NCI-H187 (cell line): ENCODE measurements at regions not wholly inside any gene's neighbourhood (a gene's known extent, or its start where the extent isn't known, plus 50 kb on each side); places are given as distances from the start of the nearest gene placed in this dataset.

ENCODE experiments used
- DNase-seq, 2 experiments: peaks; one replicate each; lab custom pipeline; 2025; lab: John Stamatoyannopoulos, UW

DNA sequence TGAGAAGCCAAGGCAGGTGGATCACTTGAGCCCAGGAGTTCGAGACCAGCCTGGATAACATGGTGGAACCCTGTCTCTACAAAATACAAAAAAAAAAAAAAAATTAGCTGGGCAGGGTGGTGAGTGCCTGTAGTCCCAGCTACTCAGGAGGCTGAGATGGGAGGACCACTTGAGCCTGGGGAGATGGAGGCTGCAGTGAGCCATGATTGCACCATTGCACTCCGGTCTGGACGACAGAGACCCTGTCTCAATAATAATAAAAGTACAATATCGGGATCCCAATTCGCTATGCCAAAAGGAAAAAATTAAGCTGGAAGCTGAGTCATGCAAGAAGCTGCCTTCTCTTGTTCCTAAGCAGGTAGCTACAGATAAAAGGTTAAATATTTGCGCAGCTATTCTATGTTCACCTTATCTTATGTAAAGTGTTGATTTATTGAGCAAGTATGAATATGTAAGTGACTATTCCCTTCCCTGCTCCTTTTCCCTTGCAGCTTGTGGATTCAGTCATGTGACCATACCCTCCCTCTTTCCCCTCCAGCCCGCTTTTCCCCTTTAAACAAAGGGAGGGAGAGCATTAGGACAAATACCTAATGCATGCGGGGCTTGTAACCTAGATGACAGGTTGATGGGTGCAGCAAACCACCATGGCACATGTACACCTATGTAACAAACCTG, 112.0 kb downstream of the LITAF start:
- no peak for DNase-seq

DNA sequence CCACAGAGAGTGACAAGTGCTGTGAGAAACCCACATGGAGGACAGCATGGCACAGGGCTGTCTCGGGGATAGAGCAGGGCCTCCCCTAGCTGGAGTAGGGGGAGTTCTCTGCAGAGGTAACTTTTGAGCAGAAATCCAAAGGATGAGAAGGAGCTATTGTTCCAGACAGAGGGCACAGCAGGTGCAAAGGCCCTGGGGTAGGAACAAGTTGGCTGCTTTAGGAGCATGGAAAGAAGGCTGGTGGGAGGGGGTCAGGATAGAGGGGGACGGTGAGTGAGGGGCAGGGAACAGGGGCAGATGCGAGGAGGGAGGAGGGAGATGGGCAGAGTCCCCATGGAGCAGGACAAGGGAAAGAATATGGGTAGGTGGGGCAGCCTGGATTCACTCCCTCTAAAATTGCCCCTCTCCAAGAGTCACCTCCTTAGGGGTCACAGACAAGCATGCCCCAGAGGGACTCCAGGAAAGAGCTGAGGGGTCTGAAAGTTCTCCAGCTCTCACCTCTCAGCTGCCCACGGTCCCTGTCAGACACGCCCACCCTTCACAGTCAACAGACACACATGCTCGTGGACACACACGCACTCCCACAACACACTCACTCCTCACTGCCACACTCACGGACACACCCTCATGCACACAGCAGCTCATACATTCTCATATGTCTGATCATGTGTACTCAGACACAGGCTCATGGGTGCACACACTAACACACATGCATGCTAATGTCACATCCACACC, 110.7 kb downstream of the LITAF start:
- no peak for DNase-seq

DNA sequence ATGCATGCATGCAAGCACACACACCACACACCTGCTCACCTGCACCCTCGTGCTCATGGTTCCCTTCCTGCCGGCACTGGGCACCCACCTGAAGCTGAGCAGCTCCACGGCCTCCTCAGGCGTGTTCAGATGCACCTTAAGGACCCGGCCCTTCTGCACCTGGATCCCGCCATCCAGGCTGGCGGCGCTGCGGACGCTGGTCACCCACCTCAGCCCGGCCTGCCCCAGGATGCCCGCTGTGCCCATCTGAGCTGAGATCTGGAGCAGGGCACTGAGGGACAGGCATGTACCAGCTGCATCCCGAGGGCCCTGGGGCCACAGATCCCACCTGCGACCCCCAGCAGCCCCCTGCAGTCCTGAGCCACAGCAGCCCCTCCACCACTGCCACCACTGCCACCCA, 110.0 kb downstream of the LITAF start:
- DNase-seq = no peak

DNA sequence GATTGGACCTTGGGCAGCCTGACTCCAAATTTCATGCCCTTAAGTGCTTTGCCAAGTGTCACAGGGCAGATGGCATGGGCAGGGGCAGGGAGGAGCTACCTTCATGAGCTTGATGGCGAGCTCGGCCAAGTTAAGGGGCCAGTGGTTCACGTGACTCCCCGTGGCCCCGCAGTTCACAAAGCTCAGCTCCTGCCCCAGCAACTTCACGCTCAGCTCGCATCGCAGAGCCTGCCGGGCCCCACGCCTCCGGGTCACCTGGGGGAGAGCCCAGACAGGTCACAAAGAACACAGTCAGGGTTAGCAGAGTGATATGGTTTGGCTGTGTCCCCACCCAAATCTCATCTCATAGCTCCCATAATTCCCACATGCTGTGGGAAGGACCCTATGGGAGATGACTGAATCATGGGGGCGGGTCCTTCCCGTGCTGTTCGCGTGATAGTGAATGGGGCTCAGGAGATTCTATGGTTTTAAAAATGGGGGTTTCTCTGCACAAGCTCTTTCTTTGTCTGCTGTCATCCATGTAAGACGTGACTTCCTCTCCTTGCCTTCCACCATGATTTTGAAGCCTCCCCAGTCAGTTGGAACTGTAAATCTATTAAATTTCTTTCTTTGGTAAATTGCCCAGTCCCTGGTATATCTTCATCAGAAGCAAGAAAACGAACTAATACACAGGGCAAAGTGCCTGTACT, 108.1 kb downstream of the LITAF start:
- DNase-seq = no peak

DNA sequence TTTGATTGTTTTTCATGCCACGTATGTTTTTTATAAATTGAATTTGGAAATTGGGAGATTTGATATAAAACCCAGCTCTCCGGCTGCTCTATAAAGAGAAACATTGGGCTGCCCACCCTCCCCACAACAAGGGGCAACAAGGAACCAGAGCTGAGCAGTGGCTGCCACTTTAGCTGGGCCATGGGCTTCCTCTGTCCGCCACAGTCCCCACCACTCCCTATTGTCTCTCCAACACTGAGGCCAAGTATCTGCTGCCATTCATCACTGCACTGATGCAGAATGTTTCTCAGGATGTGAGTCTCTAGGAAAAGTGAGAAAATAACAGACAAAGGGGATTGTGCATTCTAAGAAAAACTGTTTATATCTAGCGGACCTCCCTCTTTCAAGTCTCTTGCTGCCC, 106.8 kb downstream of the LITAF start:
- no peak for DNase-seq

DNA sequence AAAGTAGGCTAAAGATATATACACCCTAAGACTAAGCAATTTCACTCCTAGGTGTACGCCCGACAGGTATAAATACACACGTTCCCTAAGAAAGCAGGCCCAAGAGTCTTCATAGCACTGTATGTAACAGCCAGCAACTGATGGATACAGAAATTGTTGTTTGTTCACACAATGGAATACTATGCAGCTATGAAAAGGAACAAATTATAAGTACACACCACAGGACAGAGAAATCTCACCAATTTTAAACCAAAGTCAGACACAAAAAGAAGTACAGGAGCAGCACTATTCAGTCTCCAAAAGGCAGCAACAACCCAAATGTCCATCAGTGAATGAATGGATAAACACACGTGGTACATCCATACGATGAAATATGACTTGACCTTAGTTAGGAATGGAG, 106.1 kb downstream of the LITAF start:
- no peak for DNase-seq

DNA sequence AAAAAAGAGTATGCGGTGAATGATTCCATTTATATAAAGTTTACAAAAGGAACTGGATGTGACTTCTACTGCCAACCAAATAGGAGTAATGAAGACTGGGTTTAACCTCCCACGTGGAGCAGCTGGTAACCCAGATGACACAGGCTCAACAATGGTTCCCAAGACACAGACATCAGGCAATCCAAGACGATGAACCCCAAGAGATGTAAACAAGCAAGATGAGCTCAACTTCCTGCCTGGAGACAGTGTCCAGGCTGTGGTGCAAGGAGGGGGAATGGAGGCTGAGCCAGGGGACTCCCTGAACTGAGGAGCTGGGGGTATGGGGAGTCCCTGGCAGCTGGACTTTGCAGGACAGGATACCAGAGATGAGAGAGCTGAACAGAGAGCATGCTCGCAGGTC, 104.7 kb downstream of the LITAF start:
- no peak for DNase-seq

DNA sequence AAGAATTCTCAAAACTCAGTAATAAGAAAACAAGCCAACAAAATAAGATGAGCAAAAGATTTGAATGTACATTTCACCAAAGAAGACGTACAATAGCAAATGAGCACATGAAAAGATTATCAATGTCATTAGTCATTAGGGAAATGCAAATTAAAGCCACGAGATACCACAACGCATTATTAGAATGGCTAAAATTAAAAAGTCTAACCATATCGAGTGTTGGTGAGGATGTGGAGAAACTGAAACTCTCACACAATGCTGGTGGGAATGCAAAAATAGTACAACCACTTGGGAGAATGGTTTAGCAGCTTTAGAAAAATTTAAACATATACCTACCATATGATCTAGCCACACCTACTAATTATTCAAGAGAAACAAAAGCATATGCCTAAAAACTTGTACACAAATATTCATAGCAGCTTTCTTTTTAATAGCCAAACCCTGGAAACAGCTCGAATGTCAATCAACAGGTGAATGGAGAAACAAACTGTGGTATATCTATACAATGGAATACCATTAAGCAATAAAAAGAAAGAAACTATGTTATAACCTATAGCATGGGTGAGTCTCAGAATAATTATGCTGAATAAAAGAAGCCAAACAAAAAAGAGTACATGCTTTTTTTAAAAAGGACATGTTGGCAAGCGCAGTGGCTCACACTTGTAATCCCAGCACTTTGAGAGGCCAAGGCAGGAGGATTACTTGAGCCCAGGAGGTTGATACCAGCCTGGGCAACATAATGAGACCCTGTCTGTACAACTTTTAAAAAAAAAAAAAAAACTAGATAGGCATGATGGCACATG, 103.6 kb downstream of the LITAF start:
- DNase-seq = no peak

DNA sequence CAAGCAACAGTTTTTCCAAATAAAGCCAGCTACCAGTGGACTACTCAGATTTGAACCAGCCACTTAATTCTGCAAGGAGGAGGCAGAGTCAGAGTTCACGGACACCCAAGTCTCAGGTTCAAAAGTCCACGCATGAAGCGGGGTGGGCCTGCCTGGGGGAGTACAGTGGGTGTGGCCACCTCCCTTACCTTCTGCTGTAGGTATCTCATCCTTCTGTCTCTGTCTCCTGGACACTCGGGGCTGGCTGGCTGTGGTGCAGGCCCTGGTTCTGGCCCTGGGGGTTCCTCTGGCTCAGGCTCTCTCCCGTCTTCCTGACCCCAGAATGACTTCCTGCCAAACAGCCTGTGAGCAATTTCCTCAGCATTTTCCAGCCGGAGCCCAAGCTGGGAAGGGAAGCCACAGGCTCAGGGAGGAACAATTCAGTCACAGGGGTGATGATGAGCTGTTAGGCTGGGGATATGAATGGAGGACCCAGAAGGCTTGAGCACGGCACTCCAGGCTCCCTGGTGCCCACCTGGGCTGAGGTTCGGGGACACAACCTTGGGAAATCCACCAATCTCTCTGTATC, 101.9 kb downstream of the LITAF start:
- DNase-seq = no peak

DNA sequence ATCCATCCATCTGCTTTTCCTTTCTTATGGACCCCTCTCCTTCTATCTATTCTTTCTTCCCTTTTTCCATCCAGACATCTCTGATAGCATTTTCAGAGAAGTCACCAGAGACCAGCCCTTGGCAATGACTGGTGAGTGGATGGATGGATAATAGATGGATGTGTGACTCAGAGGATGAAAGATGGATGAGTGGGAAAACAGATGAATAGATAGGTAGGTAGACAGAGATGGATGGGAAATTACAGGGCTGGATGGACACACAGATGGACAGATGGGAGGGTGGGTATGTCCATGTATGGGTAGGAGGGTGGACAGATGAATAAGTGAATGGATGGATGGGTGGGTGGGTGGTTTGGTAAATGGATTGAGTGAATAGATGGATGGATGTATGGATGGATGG, 101.0 kb downstream of the LITAF start:
- no peak for DNase-seq

DNA sequence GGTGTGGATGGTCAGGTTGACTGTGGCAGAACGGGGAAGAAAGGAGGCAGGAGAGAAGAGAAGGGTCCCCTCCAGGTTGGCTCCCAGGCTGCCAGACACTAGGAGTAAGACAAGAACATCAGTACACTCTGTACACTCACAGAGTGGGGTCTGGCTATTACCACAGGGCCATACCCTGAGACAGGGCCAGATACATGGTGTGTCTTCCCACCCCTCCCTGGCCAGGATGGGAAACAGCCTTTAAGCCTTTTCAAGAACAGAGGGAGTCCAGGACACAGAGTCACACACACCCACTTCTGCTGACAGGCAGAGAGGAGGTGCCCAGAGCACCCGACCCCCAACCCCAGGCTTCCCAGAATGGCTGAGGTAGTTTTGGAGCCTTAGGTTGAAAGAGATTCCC, 99.4 kb downstream of the LITAF start:
- DNase-seq = no peak

DNA sequence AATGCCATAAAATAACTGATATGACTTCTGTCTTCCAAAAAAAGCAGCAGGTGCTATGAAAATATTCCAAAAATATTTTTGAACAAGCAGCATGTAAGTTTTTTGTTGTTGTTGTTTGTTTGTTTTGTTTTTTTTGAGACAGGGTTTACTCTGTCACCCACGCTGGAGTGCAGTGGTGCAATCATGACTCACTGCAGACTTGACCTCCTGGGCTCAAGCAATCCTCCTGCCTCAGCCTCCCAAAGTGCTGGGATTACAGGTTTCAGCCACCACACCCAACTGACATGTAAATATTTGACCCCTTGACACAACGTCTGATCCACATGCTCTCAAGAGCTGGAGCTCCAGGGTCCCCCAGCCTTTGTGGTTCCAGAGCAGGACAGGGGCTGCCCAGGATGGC, 98.4 kb downstream of the LITAF start:
- no peak for DNase-seq

DNA sequence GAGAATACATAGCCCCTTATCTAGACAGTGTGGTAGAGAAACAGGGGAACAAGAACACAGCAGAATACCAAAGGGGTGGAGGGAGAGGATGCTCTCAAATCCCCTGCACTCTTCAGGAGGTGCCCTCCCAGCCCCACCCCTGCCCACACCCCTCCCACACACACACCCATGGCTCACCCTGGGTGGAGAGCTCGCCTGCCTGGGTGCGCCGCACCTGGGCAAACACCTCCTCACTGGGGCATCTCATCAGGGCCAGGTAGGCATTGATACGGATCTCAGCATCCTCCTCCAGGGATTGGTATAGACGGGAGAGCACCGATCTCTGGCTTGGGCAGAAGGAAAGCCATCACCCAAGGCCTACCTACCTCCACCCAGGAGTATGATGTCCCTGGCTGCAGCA, 95.2 kb downstream of the LITAF start:
- no peak for DNase-seq

DNA sequence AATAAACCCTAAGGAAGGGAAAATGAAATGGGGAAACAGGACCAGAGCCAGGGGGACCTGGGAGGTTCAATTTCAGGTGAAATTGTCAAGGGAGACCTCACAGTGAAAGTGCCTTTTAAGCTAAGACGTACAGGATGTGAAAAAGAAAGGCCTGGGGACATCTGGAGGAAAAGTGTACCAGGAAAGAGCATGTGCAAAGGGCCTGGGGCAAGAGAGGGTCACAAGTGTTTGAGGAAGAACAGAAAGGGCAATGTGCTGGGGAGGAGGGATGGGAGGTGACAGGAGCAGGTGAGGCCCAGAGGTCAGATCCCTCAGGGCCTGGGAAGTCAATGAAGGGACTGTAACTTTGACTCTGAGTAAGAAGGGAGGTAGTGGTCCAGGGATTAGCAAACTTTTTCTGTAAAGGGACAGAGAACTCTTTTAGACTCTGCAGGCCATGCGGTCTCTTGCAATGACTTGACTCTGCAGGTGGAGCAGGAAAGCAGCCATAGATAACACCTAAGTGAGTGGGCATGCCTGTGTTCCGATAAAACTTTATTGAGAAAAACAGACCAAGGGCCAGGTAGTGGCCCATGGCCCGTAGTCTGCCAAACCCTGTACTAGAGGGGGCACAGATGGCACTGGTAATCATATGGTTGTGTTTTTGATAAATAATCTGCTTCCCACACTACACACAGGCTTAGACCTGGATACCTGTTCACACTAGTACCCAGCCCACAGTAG, 93.8 kb downstream of the LITAF start:
- DNase-seq = no peak

DNA sequence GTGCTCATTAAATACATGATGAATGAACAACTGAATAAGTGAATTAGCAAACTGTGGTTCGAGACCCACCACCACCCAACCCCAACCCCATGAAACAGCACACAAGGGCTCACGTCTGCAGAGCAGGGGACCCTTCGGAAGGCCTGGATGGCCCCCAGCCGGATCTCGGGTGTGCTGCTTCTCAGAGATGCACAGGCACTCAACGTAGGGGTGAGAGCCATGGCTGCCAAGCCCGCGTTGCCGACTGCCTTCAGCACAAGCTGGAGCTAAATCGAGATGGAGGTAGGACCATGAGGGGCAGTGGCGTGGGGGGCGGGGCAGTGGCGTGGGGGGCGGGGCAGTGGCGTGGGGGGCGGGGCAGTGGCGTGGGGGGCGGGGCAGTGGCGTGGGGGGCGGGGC, 93.2 kb downstream of the LITAF start:
- DNase-seq = no peak

DNA sequence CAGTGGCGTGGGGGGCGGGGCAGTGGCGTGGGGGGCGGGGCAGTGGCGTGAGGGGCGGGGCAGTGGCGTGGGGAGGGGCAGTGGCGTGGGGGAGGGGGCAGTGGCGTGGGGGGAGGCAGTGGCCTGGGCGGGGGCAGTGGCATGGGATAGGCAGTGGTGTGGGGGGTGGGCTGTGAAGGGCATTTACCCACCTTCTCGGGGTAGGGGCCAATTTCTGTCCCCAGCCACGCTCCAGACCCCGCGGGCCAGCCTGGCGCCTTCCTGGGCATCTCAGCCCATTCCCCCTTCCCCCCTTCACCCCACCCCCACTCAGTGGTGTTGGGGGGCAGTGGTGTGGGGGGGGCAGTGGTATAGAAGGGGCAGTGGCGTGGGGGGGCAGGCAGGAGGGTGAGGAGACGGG, 92.7 kb downstream of the LITAF start:
- DNase-seq = no peak

DNA sequence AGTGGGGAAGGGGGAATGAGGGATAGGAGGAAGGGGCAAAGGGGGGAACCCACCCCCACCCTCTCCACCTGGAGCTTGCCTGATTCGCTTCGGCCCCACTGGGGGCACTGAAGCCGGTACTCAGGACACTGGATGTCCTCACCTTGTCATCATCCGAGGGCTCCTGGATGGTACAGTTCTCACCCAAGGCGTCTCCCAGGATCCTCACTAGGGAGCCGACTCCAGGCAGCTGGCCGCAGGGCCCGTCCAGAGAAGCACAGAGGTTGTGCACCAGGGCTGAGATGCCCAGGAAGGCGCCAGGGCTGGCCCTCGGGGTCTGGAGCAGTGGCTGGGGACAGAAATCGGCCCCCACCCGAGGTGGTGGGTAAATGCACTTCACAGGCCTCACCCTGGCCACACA, 92.3 kb downstream of the LITAF start:
- DNase-seq = no peak

DNA sequence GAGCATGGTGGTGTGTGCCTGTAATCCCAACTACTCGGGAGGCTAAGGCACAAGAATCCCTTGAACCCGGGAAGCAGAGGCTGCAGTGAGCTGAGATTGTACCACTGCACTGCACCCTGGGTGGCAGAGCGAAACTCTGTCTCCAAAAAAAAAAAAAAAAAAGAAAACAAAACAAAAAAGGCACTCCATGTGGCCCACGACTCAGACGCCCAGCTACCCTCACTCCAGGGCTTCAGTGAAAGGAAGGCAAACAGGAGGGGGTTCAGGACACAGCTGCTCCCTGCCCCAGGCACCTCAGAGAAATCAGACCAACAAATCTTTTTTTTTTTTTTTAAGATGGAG, 91.7 kb downstream of the LITAF start:
- DNase-seq = no peak
